Sigmoid colon (tissue), 4 donors: ENCODE measurements at regions not wholly inside any gene's neighbourhood (a gene's known extent, or its start where the extent isn't known, plus 50 kb on each side); places are given as distances from the start of the nearest gene placed in this dataset.

ENCODE experiments used
- CTCF ChIP-seq, 4 experiments: fragments of 450-650 bp in 3 of 4; fragments of 200-600 bp in 1 of 4; IDR thresholded peaks; one replicate each; pipeline ENCODE4 v1.5.1; 2016 to 2019; ENCODE audit warnings: antibody characterized with exemption in 4 of 4, mild to moderate bottlenecking in 3 of 4, moderate library complexity in 2 of 4
- EP300 ChIP-seq, 4 donors: sonication (generic); formaldehyde crosslinking; IDR thresholded peaks; one replicate each; pipeline ENCODE4 v1.6.1; 2017; ENCODE audit warnings: antibody characterized with exemption in 4 of 4

GRCh38 chr6:140912686-140913085 lies 1220.0 kb upstream of the GJE1 start:
- no peak for TF ChIP-seq CTCF (IDR thresholded peaks at IDR 0.05)
- TF ChIP-seq EP300 (IDR thresholded peaks at IDR 0.05) = no peak
